ENCODE measurements at regions not wholly inside any gene's neighbourhood (a gene's known extent, or its start where the extent isn't known, plus 50 kb on each side); places are given as distances from the start of the nearest gene placed in this dataset.

DNA sequence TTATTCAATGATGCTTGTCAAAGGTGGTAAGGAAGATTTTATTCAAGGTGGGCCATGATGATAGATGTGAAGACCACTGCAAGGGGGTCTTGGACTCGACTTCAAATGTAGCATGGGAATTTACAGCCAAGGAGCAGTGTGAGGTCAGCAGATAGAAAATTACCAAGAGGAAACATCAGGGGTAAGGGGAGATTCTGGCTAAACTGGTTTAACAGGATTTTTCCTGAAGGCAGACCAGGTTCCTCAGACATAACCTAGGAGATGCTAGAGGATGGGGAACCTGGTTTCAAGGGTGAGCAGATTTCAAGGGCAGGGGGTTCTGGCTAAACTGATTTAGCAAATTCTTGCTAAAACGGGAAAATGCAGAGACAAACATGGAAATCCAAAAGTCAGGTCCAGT lies 464.9 kb downstream of the TAFA4 start:
- no peak for TF ChIP-seq FOSB (CRISPR knock-in tag; IDR thresholded peaks at IDR 0.05)
- no peak for TF ChIP-seq KDM5A (IDR thresholded peaks at IDR 0.05)
- TF ChIP-seq ZNF302 (CRISPR knock-in tag; IDR thresholded peaks at IDR 0.05): no peak
- no peak for TF ChIP-seq RFX5 (IDR thresholded peaks at IDR 0.05)
- TF ChIP-seq, protein P1, sequence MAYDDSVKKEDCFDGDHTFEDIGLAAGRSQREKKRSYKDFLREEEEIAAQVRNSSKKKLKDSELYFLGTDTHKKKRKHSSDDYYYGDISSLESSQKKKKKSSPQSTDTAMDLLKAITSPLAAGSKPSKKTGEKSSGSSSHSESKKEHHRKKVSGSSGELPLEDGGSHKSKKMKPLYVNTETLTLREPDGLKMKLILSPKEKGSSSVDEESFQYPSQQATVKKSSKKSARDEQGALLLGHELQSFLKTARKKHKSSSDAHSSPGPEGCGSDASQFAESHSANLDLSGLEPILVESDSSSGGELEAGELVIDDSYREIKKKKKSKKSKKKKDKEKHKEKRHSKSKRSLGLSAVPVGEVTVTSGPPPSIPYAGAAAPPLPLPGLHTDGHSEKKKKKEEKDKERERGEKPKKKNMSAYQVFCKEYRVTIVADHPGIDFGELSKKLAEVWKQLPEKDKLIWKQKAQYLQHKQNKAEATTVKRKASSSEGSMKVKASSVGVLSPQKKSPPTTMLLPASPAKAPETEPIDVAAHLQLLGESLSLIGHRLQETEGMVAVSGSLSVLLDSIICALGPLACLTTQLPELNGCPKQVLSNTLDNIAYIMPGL (CRISPR knock-in tag; IDR thresholded peaks at IDR 0.05; ENCODE audit: borderline replicate concordance): no peak
- no peak for TF ChIP-seq CBX2 (IDR thresholded peaks at IDR 0.05; ENCODE audit: borderline replicate concordance, low read depth)
- TF ChIP-seq RAD21 (conservative IDR thresholded peaks at IDR 0.05 in 1 of 2, IDR thresholded peaks at IDR 0.05 in 1 of 2): no peak
- TF ChIP-seq ZSCAN20 (CRISPR knock-in tag; IDR thresholded peaks at IDR 0.05): no peak
- CTCF ChIA-PET: no interaction called here
- DNase-seq (ENCODE audit: low read depth in 1 of 2, low spot score in 1 of 2): no peak
- no peak for FAIRE-seq
- no peaks in the 10 kb centered on the region for H3K9me3 ChIP-seq
- H3K4me3 ChIP-seq: no peak overlapping the region
- 0% methylated on average over 2 of the region's 2 CpGs for WGBS (ENCODE audit: missing lambda C conversion rate)
- H3K4me1 ChIP-seq: no peaks in the 10 kb centered on the region
- no peak overlapping the region for H3K4me2 ChIP-seq
- POLR2A ChIA-PET: no interaction called here
- no peak overlapping the region for H3K27ac ChIP-seq
- no peak for ATAC-seq

DNA sequence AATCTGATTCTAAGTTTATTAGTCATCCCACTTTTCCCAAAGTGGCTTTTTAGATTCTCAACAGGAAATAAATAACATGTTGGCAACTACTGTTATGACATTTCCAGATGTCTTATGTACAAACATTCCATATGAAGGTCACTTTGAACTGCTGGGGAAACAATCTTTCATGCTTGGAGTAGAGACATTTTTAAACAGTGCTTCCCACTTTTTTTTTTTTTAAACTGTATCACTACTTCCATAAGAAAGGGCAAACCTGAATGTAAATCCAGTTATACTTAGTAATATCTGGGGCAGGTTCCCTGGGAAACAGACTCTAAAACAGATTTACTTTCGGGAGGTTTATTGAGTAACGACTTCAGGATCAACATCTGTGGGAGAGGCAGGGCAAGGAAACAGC lies 473.8 kb downstream of the TAFA4 start:
- no peak for DNase-seq (ENCODE audit: low read depth in 1 of 2, low spot score in 1 of 2)
- Histone ChIP-seq H3K4me1 (no peaks in the 10 kb centered on the region), H3K27ac (no peak overlapping the region), H3K9me3 (no peaks in the 10 kb centered on the region), H3K4me3 (no peak overlapping the region), H3K4me2 (no peak overlapping the region)
- ChIA-PET CTCF (no interaction called here), POLR2A (no interaction called here)
- no peak for FAIRE-seq
- 0% methylated on average over 2 of the region's 2 CpGs for WGBS (ENCODE audit: missing lambda C conversion rate)
- no peak for TF ChIP-seq ZC3H11A (IDR thresholded peaks at IDR 0.05)
- no peak for TF ChIP-seq HDAC2 (IDR thresholded peaks at IDR 0.05)
- TF ChIP-seq CHD4 (IDR thresholded peaks at IDR 0.05; ENCODE audit: borderline replicate concordance): no peak
- TF ChIP-seq CBX8 (IDR thresholded peaks at IDR 0.05): no peak
- no peak for ATAC-seq

DNA sequence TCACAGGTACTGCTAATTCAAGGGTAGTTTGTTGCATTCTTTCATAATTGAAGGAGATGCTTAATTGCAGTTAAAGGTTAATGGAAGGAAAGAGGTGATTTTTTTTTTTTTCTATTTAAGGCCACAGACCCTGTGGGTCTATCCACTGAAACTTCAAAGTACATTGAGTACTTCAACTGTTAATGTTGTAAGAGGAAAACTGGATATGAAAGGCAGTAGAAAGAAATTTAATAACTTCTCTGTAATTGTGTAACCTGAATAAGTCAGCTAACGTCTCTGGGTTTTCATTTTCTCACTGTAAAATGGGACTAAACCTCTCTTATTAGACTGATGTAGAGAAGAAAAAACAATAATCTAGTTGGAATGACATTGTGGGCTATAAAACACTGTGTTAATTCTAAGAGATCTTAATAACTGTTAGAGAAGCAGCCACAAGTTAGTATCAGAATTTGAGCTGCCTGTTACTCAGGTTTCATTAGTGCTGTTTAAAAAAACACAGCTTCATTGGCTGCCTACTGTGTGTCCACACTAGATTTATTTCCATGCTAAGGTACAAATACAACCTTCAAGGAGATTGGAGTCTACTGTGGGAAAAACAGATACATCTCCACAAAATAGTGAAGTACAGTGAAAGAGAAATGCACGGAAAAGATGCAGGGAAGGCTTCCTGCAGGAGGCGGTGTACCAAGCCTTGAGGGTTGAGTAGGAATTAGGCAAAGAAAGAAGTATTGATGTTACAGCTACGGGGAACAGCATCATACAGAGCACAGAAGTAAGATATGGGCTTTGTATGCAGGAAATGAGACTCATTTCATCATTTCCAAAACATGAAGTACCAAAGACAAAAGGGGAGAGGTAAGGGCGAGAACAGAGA lies 483.6 kb downstream of the TAFA4 start:
- ATAC-seq (no peak), FAIRE-seq (no peak), DNase-seq (ENCODE audit: low read depth in 1 of 2, low spot score in 1 of 2) (no peak)
- H3K27ac ChIP-seq: no peak overlapping the region
- POLR2A ChIA-PET: no interaction called here
- H3K4me2 ChIP-seq: no peak overlapping the region
- no peak overlapping the region for H3K4me3 ChIP-seq
- under 1% methylated on average over 5 of the region's 5 CpGs for WGBS (ENCODE audit: missing lambda C conversion rate)
- H3K4me1 ChIP-seq: no peaks in the 10 kb centered on the region
- no peaks in the 10 kb centered on the region for H3K9me3 ChIP-seq
- CTCF ChIA-PET: no interaction called here
- TF ChIP-seq EP300 (IDR thresholded peaks at IDR 0.05) (no peak), KDM5A (IDR thresholded peaks at IDR 0.05) (no peak), NR3C1 (IDR thresholded peaks at IDR 0.05) (no peak), JUNB (IDR thresholded peaks at IDR 0.05) (no peak), FOSB (CRISPR knock-in tag; IDR thresholded peaks at IDR 0.05) (no peak)
- TF ChIP-seq, protein P2, sequence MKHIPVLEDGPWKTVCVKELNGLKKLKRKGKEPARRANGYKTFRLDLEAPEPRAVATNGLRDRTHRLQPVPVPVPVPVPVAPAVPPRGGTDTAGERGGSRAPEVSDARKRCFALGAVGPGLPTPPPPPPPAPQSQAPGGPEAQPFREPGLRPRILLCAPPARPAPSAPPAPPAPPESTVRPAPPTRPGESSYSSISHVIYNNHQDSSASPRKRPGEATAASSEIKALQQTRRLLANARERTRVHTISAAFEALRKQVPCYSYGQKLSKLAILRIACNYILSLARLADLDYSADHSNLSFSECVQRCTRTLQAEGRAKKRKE (CRISPR knock-in tag; IDR thresholded peaks at IDR 0.05; ENCODE audit: low read depth): no peak

DNA sequence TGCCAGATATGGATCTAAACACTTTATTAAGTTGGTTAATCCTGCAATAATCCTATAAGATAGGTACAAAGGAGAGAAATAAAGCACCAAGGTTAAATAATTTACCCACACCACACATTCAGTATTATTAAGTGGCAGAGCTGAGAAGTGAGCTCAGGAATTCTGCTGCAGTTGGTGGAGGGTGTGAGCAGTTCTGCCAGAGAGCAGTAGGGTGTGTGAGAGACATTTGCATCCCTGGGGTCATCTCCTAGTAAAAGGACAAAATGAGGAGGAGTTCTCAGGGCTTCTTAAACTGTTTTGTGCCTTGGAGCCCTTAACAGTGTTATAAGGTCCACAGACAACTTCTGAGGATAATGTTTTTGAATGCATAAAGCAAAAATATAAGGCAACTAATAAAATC lies 484.5 kb downstream of the TAFA4 start:
- Histone ChIP-seq H3K4me2 (no peak overlapping the region), H3K4me3 (no peak overlapping the region), H3K9me3 (no peaks in the 10 kb centered on the region), H3K27ac (no peak overlapping the region), H3K4me1 (no peaks in the 10 kb centered on the region)
- FAIRE-seq: no peak
- TF ChIP-seq NR3C1 (IDR thresholded peaks at IDR 0.05) (no peak), EHMT2 (IDR thresholded peaks at IDR 0.05; ENCODE audit: low read depth) (no peak), CBX8 (IDR thresholded peaks at IDR 0.05) (no peak), RAD21 (conservative IDR thresholded peaks at IDR 0.05 in 1 of 2, IDR thresholded peaks at IDR 0.05 in 1 of 2) (no peak), POLR2AphosphoS2 (conservative IDR thresholded peaks at IDR 0.05; ENCODE audit: low read length) (no peak), NPAS2 (CRISPR knock-in tag; IDR thresholded peaks at IDR 0.05; ENCODE audit: borderline replicate concordance) (no peak)
- TF ChIP-seq, protein P2 (CRISPR knock-in tag; IDR thresholded peaks at IDR 0.05; ENCODE audit: low read depth): no peak
- CTCF ChIA-PET: no interaction called here
- POLR2A ChIA-PET: no interaction called here
- ATAC-seq: no peak
- no peak for DNase-seq (ENCODE audit: low read depth in 1 of 2, low spot score in 1 of 2)

All from A549 (cell line).